Neural progenitor cell (in vitro differentiated cells): ENCODE measurements at regions not wholly inside any gene's neighbourhood (a gene's known extent, or its start where the extent isn't known, plus 50 kb on each side); places are given as distances from the start of the nearest gene placed in this dataset.

Experiments
- DNase-seq: peaks from one replicate; pipeline ENCODE4 v3.0.0-alpha.2; 2016; ENCODE audit warnings: low spot score
- H2AFZ ChIP-seq: fragments of 200-600 bp; sonication (generic); replicated peaks from 2 replicates; pipeline ENCODE4 v1.6.1; 2016; ENCODE audit warnings: antibody characterized with exemption
- H3F3A ChIP-seq: fragments of 200-600 bp; sonication (generic); 2 replicates; pipeline ENCODE4 v1.6.1; 2016; ENCODE audit warnings: antibody characterized with exemption, low read depth
- H3K27ac ChIP-seq: fragments of 200-600 bp; sonication (generic); 2 replicates; pipeline ENCODE4 v1.5.1; 2016; ENCODE audit warnings: mild to moderate bottlenecking
- H3K27me3 ChIP-seq: fragments of 200-600 bp; sonication (generic); 2 replicates; pipeline ENCODE4 v1.6.1; 2016; ENCODE audit warnings: mild to moderate bottlenecking, moderate library complexity
- H3K36me3 ChIP-seq: fragments of 200-600 bp; sonication (generic); 2 replicates; pipeline ENCODE4 v1.5.1; 2016
- H3K4me1 ChIP-seq: fragments of 200-600 bp; sonication (generic); 2 replicates; pipeline ENCODE4 v1.6.1; 2016; ENCODE audit warnings: mixed run types
- H3K4me2 ChIP-seq: fragments of 200-600 bp; sonication (generic); 2 replicates; pipeline ENCODE4 v1.6.1; 2016
- H3K4me3 ChIP-seq: fragments of 200-600 bp; sonication (generic); 2 replicates; pipeline ENCODE4 v1.5.1; 2016
- H3K79me2 ChIP-seq: fragments of 200-600 bp; sonication (generic); 2 replicates; pipeline ENCODE4 v1.6.1; 2016; ENCODE audit warnings: low read depth
- H3K9ac ChIP-seq: fragments of 200-600 bp; sonication (generic); 2 replicates; pipeline ENCODE4 v1.6.1; 2016
- H3K9me3 ChIP-seq: fragments of 200-600 bp; sonication (generic); 2 replicates; pipeline ENCODE4 v1.5.1; 2016; ENCODE audit warnings: low read depth
- H4K20me1 ChIP-seq: fragments of 200-600 bp; sonication (generic); 2 replicates; pipeline ENCODE4 v1.6.1; 2016; ENCODE audit warnings: low read depth
- H3K27ac Mint-ChIP-seq: 3 replicates; pipeline ENCODE4 v1.8.0; 2021; ENCODE audit warnings: mixed read lengths
- H3K27me3 Mint-ChIP-seq: 2 replicates; pipeline ENCODE4 v1.8.0; 2022; ENCODE audit warnings: low read depth, mild to moderate bottlenecking, inconsistent platforms, moderate library complexity, mixed read lengths; ENCODE audit not compliant: insufficient read depth
- H3K36me3 Mint-ChIP-seq: 3 replicates; pipeline ENCODE4 v1.8.0; 2021; ENCODE audit warnings: mixed read lengths
- H3K4me1 Mint-ChIP-seq: 3 replicates; pipeline ENCODE4 v1.8.0; 2021; ENCODE audit warnings: mixed read lengths
- H3K4me3 Mint-ChIP-seq: 3 replicates; pipeline ENCODE4 v1.8.0; 2021; ENCODE audit warnings: mild to moderate bottlenecking, moderate library complexity, mixed read lengths
- H3K9me3 Mint-ChIP-seq: 3 replicates; pipeline ENCODE4 v1.8.0; 2020; ENCODE audit warnings: mixed read lengths
- CTCF ChIP-seq: fragments of 200-600 bp; sonication (generic); IDR thresholded peaks from 2 replicates; pipeline ENCODE4 v1.5.1; 2017; ENCODE audit warnings: antibody characterized with exemption, mild to moderate bottlenecking
- EZH2 ChIP-seq: fragments of 200-600 bp; sonication (generic); IDR thresholded peaks from 2 replicates; pipeline ENCODE4 v1.6.1; 2017; ENCODE audit warnings: antibody characterized with exemption, mild to moderate bottlenecking, moderate library complexity
- EZH2phosphoT487 ChIP-seq: fragments of 200-600 bp; sonication (generic); IDR thresholded peaks from 2 replicates; pipeline ENCODE4 v1.6.1; 2017; ENCODE audit warnings: antibody characterized with exemption

DNA sequence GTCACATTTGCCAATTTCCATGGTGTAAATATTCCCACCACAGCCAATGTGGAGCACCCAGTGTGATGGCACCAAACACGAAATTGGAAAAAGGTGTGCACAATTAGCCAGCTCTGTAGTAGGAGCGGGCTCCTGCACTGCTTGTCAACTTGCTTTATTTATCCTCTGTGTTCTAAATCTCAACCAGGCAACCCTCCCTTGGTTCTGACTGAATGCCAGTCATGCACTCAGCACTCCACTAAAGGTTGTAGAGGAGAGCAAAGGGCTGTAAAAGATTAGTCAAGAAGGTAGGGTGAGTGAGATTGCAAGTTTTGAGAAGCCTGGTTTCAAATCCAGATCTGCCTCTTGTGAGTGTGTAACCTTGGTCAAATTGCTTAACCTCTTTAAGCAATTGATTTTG, 71.5 kb upstream of the EGR2 start:
- H3K9ac ChIP-seq: no peak overlapping the region
- H3K4me2 ChIP-seq: no peak overlapping the region
- H3K9me3 Mint-ChIP-seq: no peaks in the 10 kb centered on the region
- H3K4me1 Mint-ChIP-seq: peaks cover 16% of the 10 kb centered on the region
- no peaks in the 10 kb centered on the region for H3K79me2 ChIP-seq
- H3K27me3 Mint-ChIP-seq: peaks cover 6% of the 10 kb centered on the region
- H3K27me3 ChIP-seq: no peaks in the 10 kb centered on the region
- no peaks in the 10 kb centered on the region for H4K20me1 ChIP-seq
- TF ChIP-seq CTCF (no peak), EZH2phosphoT487 (no peak), EZH2 (no peak)
- H3K4me3 Mint-ChIP-seq: no peak overlapping the region
- H3F3A ChIP-seq: no peaks in the 10 kb centered on the region
- H3K27ac Mint-ChIP-seq: no peak overlapping the region
- no peak overlapping the region for H2AFZ ChIP-seq
- DNase-seq: no peak
- H3K4me1 ChIP-seq: peaks cover 19% of the 10 kb centered on the region
- H3K9me3 ChIP-seq: no peaks in the 10 kb centered on the region
- H3K4me3 ChIP-seq: no peak overlapping the region
- H3K27ac ChIP-seq: no peak overlapping the region
- H3K36me3 Mint-ChIP-seq: no peaks in the 10 kb centered on the region
- no peaks in the 10 kb centered on the region for H3K36me3 ChIP-seq

- no peak for DNase-seq
- Histone ChIP-seq H4K20me1 (no peaks in the 10 kb centered on the region), H3K4me3 (no peak overlapping the region), H3K27ac (no peak overlapping the region), H3K27me3 (no peaks in the 10 kb centered on the region), H3K9me3 (no peaks in the 10 kb centered on the region), H3K36me3 (no peaks in the 10 kb centered on the region), H3K4me2 (no peak overlapping the region), H2AFZ (peak overlapping the region; percentile 40), H3K9ac (no peak overlapping the region), H3K4me1 (peaks cover 13% of the 10 kb centered on the region), H3F3A (no peaks in the 10 kb centered on the region), H3K79me2 (no peaks in the 10 kb centered on the region)
- no peak for TF ChIP-seq EZH2phosphoT487
- TF ChIP-seq EZH2: no peak
- TF ChIP-seq CTCF: no peak
- Mint-ChIP-seq H3K4me3 (no peak overlapping the region), H3K36me3 (no peaks in the 10 kb centered on the region), H3K4me1 (peaks cover 9% of the 10 kb centered on the region), H3K27ac (no peak overlapping the region), H3K27me3 (peaks cover 6% of the 10 kb centered on the region), H3K9me3 (no peaks in the 10 kb centered on the region)
These were observed 69.7 kb upstream of the EGR2 start for GRCh38 chr10:62885684-62886461.

- Mint-ChIP-seq H3K27me3 (peaks cover 9% of the 10 kb centered on the region), H3K36me3 (no peaks in the 10 kb centered on the region), H3K4me1 (no peaks in the 10 kb centered on the region), H3K27ac (no peak overlapping the region), H3K4me3 (no peak overlapping the region), H3K9me3 (no peaks in the 10 kb centered on the region)
- H3F3A ChIP-seq: no peaks in the 10 kb centered on the region
- no peak for DNase-seq
- no peaks in the 10 kb centered on the region for H3K9me3 ChIP-seq
- peaks cover 13% of the 10 kb centered on the region for H3K4me1 ChIP-seq
- H4K20me1 ChIP-seq: no peaks in the 10 kb centered on the region
- H3K4me2 ChIP-seq: no peak overlapping the region
- H3K27ac ChIP-seq: no peak overlapping the region
- H3K27me3 ChIP-seq: no peaks in the 10 kb centered on the region
- no peak overlapping the region for H3K4me3 ChIP-seq
- no peak overlapping the region for H3K9ac ChIP-seq
- no peaks in the 10 kb centered on the region for H3K36me3 ChIP-seq
- no peaks in the 10 kb centered on the region for H3K79me2 ChIP-seq
- H2AFZ ChIP-seq: no peak overlapping the region
- TF ChIP-seq EZH2phosphoT487 (no peak), CTCF (no peak), EZH2 (no peak)
These were observed 64.0 kb upstream of the EGR2 start for GRCh38 chr10:62880162-62880561.
